Sciatic nerve (tissue), 2 donors: ENCODE measurements at regions not wholly inside any gene's neighbourhood (a gene's known extent, or its start where the extent isn't known, plus 50 kb on each side); places are given as distances from the start of the nearest gene placed in this dataset.

Experiments
- ATAC-seq: fragments of 200-7000 bp; cut with Tn5 transposase; one replicate; pipeline ENCODE4 v1.9.1; 2020; ENCODE audit warnings: mild to moderate bottlenecking, moderate library complexity
- DNase-seq: peaks from one replicate; pipeline ENCODE4 v3.0.0-alpha.2; 2020; ENCODE audit warnings: low spot score
- intact Hi-C: fragments of 100-400 bp; cut with DNase I; formaldehyde crosslinking; loops from one replicate; pipeline ENCODE4 v1.14.2; 2022
- donor health status: DM: no; HTN: no; CAD: no.
- donor health status: DM: no; HTN: no; CAD: no.

- DNase-seq (no peak), ATAC-seq (no peak)
- intact Hi-C loops: no loop called here
Measured at GRCh38 chr17:14856176-14856575, 408.9 kb downstream of the PMP22 start.

DNA sequence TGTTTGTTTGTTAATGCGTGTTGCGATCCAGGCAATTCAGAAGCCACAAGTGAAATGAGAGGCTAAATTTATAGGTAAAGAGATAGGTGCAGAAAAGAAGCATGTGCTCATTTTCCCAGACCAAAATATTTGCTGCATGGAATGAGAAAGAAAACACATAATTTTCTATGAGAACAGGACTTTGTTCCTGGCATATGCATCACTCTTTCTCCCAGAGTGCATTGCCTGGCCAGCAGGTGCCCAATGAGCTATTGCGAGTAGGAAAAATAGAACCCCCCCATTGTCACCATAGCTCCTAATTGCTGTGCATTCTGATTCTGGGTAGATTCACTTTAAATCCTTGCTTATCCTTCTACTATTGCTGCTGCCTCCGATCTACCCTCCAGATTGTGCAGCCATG is 410.4 kb downstream of the PMP22 start:
- intact Hi-C loops: no loop called here
- DNase-seq (no peak), ATAC-seq (no peak)

- ATAC-seq (no peak), DNase-seq (no peak)
- intact Hi-C loops: no loop called here
Measured at GRCh38 chr17:14845591-14846281, 419.4 kb downstream of the PMP22 start.

- DNase-seq: no peak
- intact Hi-C loops: no loop called here
Measured at GRCh38 chr17:14843086-14843795, 421.9 kb downstream of the PMP22 start.

GRCh38 chr17:14840616-14841231 is 424.4 kb downstream of the PMP22 start:
- intact Hi-C loops: no loop called here
- DNase-seq (no peak), ATAC-seq (no peak)

More at GRCh38 chr17:14843086-14843795, 421.9 kb downstream of the PMP22 start:
- ATAC-seq: no peak

- intact Hi-C loops: no loop called here
- no peak for ATAC-seq
- DNase-seq: no peak
Measured at GRCh38 chr17:14838567-14838966, 426.6 kb downstream of the PMP22 start.

DNA sequence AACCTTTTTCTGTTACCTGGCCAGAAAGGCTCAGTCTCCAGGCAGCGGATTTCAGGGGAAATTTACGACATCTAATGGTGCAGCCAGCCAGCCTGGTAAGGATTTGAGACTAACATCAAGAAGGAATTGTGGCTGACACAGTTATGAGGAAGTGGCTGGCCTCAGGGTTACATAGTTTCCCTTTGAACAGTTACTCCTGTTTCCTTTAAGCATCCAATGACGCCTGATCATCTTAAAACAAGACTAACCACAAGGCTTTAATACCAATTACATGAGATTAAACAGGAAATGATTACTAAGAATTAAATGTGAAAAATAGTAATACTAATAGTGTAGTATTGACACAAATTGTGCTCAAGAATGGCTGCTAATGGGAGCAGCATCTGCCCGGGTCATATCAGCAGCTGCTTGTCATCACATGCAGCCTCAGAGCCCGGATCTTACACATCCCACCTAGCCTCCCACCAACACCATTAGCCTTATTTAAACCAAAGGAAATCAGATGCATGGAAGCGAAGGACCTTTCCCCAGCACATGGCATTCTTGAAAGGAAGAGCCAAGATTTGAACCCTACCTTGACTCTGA is 431.8 kb downstream of the PMP22 start:
- intact Hi-C loops: no loop called here
- ATAC-seq (no peak), DNase-seq (no peak)

- intact Hi-C loops: no loop called here
- DNase-seq: no peak
- no peak for ATAC-seq
Measured at GRCh38 chr17:14831491-14831890, 433.6 kb downstream of the PMP22 start.

- no peak for DNase-seq
- no peak for ATAC-seq
- intact Hi-C loops: no loop called here
Measured at GRCh38 chr17:14827396-14827919, 437.7 kb downstream of the PMP22 start.

DNA sequence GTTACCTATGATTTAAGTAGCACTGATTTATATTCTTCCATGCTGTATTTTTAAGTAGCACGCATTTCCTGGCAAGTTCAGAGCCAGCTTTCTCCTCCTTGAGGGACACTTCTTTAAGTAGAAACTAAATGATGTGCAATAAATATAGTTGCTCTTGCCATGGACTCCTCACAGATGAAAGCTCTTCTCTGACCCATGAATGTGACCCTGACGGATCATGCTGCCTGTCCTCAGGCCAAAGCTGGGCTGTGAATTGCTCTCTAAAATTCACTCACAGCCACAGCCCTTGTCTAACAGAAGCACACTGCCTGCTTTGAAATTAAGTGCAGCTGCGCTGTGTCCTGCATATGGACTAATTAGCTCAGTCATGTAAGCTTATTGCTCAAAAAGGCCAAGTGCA is 438.8 kb downstream of the PMP22 start:
- DNase-seq: no peak
- intact Hi-C loops: no loop called here
- no peak for ATAC-seq

DNA sequence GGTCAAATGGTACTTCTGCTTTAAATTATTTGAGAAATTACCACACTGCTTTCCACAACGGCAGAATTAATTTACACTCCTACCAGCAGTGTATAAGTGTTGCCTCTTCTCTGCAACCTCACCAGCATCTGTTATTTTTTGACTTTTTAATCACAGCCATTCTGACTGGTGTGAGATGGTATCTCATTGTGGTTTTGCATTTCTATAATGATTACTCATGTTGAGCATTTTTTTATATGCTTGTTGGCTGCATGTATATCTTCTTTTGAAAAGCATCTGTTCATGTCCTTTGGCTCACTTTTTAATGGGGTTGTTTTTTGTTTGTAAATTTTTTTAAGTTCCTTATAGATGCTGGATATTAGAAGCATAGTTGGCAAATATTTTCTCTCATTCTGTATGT is 446.7 kb downstream of the PMP22 start:
- no peak for ATAC-seq
- no peak for DNase-seq
- intact Hi-C loops: no loop called here

DNA sequence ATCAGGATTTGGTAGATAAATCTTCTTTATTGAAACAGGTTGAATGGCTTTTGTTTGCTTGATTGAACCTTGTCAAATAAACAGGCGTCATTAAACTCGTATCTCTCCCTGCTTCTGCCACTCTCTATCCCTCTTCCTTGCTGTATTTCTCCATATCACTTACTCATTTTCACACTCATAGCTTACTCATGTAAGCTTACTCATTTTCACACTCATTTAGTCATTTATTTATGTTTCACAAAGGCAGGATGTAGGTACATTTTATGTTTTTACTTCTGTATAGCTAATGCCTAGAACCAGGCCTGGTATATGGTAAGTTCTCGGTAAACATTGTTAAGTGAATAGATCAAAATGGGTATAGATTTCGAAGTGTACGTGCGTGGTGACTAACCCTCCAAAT is 450.0 kb downstream of the PMP22 start:
- DNase-seq: no peak
- no peak for ATAC-seq
- intact Hi-C loops: no loop called here

DNA sequence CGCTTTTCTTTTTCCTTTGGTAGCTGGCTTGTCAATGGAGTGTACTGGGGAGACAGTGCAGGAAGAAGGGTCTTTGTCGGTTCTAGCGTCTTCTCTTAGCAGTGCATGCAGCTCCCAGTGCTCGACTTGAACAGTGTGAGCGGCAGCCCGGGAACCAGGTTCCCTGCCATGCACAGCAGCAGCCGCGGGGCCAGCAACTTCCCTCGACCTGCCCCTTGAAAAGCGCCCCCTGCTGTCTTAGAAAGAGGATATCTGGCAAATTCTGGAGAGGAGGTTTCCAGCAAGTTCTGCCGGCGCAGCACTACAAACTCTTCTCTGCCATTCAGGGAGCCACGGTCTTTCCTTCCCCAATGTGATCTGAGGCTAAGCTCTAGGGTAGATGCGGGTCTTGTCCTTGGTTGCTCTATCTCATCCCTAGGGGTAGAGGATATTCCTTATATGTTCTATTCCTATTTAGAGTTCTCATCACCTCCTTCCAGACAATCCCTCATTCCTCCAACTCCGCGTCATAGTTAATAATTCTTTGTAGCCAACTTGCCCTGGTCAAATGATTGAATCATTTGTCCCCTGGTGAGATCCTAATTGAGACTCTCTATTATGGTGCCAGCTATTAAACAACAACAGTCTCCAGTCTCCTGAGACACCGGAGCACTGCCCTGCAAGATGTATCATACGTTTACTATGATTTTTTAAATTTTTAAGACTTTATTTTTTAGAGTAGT is 451.3 kb downstream of the PMP22 start:
- ATAC-seq: no peak
- intact Hi-C loops: no loop called here

GRCh38 chr17:14808425-14808824 is 456.7 kb downstream of the PMP22 start:
- no peak for ATAC-seq
- intact Hi-C loops: no loop called here
- no peak for DNase-seq

More for the DNA sequence above, 451.3 kb downstream of the PMP22 start:
- DNase-seq: no peak

GRCh38 chr17:14805348-14805747 is 459.8 kb downstream of the PMP22 start:
- DNase-seq (no peak), ATAC-seq (no peak)
- intact Hi-C loops: no loop called here

DNA sequence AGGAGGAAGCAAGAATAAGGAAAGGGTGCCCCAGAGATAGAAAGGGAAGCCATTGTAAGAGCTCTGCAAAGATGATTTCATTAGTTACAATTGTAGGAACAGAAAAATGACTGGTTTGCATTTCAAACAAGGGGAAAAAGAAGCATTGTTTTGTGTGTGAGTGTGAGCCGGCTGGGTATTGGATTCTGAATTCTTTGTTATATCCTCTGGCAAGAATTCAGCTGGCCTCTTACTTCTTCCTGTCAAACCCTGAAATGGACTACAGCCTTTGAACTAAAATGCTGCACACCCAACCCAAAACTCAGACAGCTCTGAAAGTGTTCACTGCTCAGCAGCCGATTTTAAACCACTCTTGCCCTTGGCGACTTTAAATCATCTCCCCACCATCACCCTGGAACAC is 461.3 kb downstream of the PMP22 start:
- intact Hi-C loops: no loop called here
- DNase-seq (no peak), ATAC-seq (no peak)

DNA sequence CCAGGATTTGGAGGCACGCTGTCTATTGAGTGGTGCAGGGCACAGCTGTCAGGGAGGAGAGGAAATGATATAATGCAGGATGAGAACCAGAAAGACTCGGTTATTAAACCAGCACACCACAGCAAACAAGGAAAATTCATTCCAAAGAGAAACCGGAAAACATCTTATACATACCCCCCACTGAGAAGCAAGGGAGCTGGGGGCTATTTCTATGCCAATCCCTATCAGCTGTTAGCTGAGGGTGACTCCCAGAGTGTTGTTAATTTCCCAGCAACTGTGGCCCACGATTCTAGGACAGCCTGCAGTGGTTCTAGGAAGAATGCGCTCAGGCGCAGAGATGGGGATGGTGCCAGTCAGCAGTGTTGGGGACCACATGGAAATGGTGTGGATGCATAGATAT is 467.3 kb downstream of the PMP22 start:
- intact Hi-C loops: no loop called here
- DNase-seq: no peak
- ATAC-seq: no peak

GRCh38 chr17:14797021-14797420 is 468.1 kb downstream of the PMP22 start:
- intact Hi-C loops: no loop called here
- DNase-seq (no peak), ATAC-seq (no peak)

- no peak for ATAC-seq
- no peak for DNase-seq
- intact Hi-C loops: no loop called here
Measured at GRCh38 chr17:14794961-14795360, 470.2 kb downstream of the PMP22 start.
